Fibroblast of villous mesenchyme (primary cell): ENCODE measurements at regions not wholly inside any gene's neighbourhood (a gene's known extent, or its start where the extent isn't known, plus 50 kb on each side); places are given as distances from the start of the nearest gene placed in this dataset.

Experiments
- DNase-seq: peaks from one replicate; pipeline ENCODE4 v3.0.0-alpha.2; 2010; ENCODE audit warnings: low read depth
- H3K4me3 ChIP-seq: 2 replicates; pipeline ENCODE4 v1.5.1; 2011; ENCODE audit warnings: low read depth, mild to moderate bottlenecking, low read length
- CTCF ChIP-seq: IDR thresholded peaks from 2 replicates; pipeline ENCODE4 v1.5.1; 2012; ENCODE audit warnings: low read depth, mild to moderate bottlenecking, low read length; ENCODE audit not compliant: insufficient read depth

GRCh38 chr20:39474879-39475278, 512.7 kb downstream of the DHX35 start:
- no peak for DNase-seq
- no peak for TF ChIP-seq CTCF
- no peak overlapping the region for H3K4me3 ChIP-seq

DNA sequence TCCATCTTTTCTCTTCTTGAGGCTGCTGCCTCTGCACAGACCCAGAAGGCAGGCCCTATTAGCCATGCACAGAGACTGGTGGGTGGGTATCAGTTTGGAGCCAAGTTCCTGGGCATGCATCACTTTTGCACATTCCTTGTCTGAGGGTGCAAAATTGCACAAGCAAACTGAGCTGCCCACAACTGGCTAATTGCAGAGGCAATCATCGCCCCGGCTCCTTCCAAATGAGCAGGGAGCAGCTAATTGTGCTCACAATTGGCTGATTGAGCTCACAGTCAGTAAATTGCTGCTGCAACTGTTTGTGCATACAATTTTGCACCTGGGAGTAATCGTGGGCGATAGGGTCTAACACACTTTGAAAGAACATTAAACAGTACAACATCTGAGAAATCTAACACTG, 511.4 kb downstream of the DHX35 start:
- H3K4me3 ChIP-seq = no peak overlapping the region
- no peak for TF ChIP-seq CTCF
- DNase-seq = no peak

- TF ChIP-seq CTCF = no peak
- H3K4me3 ChIP-seq = no peak overlapping the region
- no peak for DNase-seq
Measured at GRCh38 chr20:39468703-39469102, 506.6 kb downstream of the DHX35 start.

DNA sequence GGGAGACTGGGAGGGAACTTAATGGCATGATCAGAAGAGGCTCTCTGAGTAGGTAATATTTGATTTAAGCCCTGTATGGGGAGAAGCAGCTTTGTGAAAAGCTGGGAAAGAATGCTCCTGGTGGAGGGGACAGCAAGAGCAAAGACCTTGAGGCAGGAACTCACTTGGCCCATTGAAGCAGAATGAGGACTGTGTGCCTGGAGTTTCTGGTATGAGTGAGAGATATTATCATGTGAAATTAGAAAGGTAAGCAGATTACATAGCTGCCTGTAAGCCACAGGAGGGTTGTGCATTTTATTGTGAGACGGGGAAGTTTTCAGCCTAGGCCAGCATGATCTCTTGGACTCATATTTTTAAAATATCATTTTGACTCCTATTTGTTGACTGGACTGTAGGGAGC, 502.1 kb downstream of the DHX35 start:
- TF ChIP-seq CTCF = no peak
- no peak overlapping the region for H3K4me3 ChIP-seq
- no peak for DNase-seq

GRCh38 chr20:39462416-39462945, 500.3 kb downstream of the DHX35 start:
- no peak for TF ChIP-seq CTCF
- H3K4me3 ChIP-seq = no peak overlapping the region
- no peak for DNase-seq

DNA sequence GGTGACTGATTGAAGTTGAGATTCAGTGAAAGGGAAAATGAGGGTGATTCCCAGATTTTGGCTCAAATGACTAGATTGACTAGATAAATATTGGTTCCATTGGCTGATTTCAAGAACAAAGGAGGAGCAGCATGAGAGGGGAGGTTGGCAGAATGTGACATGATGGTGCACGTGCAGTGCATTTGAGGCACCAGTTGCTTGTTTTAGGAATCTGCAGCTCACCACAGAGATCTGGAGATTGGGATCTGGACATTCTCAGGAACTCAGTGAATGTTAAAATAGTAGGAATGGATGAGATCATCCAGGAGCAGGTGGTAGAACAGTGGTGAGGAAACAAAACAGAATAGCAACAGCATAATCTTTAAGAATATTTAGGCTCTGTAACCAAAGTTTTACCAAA, 496.3 kb downstream of the DHX35 start:
- no peak overlapping the region for H3K4me3 ChIP-seq
- no peak for TF ChIP-seq CTCF
- no peak for DNase-seq

- TF ChIP-seq CTCF = no peak
- no peak for DNase-seq
- H3K4me3 ChIP-seq = no peak overlapping the region
Measured at GRCh38 chr20:39453890-39454289, 491.7 kb downstream of the DHX35 start.
